SJSA1 (cell line): ENCODE measurements at regions not wholly inside any gene's neighbourhood (a gene's known extent, or its start where the extent isn't known, plus 50 kb on each side); places are given as distances from the start of the nearest gene placed in this dataset.
A peak's percentile ranks its signal among the peaks of the same experiment; 100 is the strongest.
"Not testable (repeated sequence)": the region's sequence is repeated elsewhere in the genome, so short reads cannot be mapped to it uniquely, and the experiment has no call there.

Experiments
- DNase-seq, 2 experiments: peaks; one replicate each; pipeline ENCODE4 v3.0.0-alpha.2; 2015 to 2020; ENCODE audit warnings: low spot score in 2 of 2, low read depth in 1 of 2
- H3K27ac ChIP-seq: fragments of 250-450 bp; sonication (Bioruptor Pico); 2 replicates; pipeline ENCODE4 v1.5.1; 2020; ENCODE audit warnings: mild to moderate bottlenecking, moderate library complexity
- H3K27me3 ChIP-seq: fragments of 250-450 bp; sonication (Bioruptor Pico); replicated peaks from 2 replicates; pipeline ENCODE4 v1.5.1; 2020; ENCODE audit warnings: mild to moderate bottlenecking, moderate library complexity
- H3K36me3 ChIP-seq: fragments of 250-450 bp; sonication (Bioruptor Pico); 2 replicates; pipeline ENCODE4 v1.5.1; 2020; ENCODE audit warnings: mild to moderate bottlenecking
- H3K4me1 ChIP-seq: fragments of 250-450 bp; sonication (Bioruptor Pico); replicated peaks from 2 replicates; pipeline ENCODE4 v1.6.1; 2021; ENCODE audit warnings: mild to moderate bottlenecking
- H3K4me3 ChIP-seq: fragments of 250-450 bp; sonication (Bioruptor Pico); 2 replicates; pipeline ENCODE4 v1.5.1; 2020; ENCODE audit warnings: mild to moderate bottlenecking
- H3K9me3 ChIP-seq: fragments of 250-450 bp; sonication (Bioruptor Pico); replicated peaks from 2 replicates; pipeline ENCODE4 v1.5.1; 2020; ENCODE audit warnings: mild to moderate bottlenecking

DNA sequence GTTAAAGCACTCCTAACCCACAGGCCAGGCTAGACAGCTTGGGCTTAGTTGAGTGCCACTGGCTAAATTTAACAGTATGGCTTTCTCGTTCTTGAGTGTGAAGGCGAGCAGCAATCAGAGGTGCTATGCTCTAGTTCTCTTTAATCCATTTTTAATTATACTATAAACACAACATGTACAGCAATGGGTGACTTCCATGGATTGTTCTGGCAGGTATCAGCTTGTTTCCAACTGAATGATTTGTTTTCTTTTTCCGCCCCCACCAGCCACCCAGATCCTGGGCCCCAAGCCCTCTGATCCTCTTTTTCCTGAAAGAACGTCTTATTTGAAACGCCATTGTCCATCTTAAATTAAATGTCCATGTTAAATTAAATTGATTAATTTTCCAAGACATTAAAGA, 244.8 kb downstream of the IKZF2 start:
- H3K9me3 ChIP-seq = no peaks in the 10 kb centered on the region
- DNase-seq = no peak
- H3K27me3 ChIP-seq = no peaks in the 10 kb centered on the region
- H3K27ac ChIP-seq = no peak overlapping the region
- H3K4me3 ChIP-seq = no peak overlapping the region
- no peaks in the 10 kb centered on the region for H3K36me3 ChIP-seq
- H3K4me1 ChIP-seq = no peaks in the 10 kb centered on the region

DNA sequence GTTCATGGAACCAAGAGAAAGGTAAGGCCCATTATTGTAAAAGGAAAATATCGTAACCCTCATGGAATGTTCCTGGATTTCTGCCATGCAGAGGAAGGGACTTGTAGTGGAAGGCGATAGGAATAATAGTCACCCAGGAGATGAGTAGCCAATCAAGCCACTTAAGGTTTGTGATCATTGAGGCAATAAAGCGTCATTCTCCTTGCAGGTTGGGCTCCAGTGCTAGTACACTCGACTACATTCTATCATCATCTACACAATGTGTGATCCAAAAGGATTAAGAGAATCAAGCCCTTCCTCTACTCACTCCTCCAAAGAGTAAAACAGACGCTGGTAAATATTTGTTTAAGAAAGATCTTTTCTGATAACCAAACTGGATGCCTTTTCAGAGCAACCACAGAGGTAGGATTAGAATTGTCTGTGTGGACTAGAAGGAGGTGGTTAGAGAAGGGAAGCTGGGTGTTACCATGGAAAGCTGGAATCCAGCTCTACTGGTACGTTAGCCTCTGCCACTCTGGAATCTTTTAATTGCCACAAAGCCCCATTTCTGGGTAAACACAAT, 245.7 kb downstream of the IKZF2 start:
- H3K4me3 ChIP-seq = no peak overlapping the region
- no peaks in the 10 kb centered on the region for H3K9me3 ChIP-seq
- no peak for DNase-seq
- no peaks in the 10 kb centered on the region for H3K4me1 ChIP-seq
- no peak overlapping the region for H3K27ac ChIP-seq
- no peaks in the 10 kb centered on the region for H3K27me3 ChIP-seq
- no peaks in the 10 kb centered on the region for H3K36me3 ChIP-seq

DNA sequence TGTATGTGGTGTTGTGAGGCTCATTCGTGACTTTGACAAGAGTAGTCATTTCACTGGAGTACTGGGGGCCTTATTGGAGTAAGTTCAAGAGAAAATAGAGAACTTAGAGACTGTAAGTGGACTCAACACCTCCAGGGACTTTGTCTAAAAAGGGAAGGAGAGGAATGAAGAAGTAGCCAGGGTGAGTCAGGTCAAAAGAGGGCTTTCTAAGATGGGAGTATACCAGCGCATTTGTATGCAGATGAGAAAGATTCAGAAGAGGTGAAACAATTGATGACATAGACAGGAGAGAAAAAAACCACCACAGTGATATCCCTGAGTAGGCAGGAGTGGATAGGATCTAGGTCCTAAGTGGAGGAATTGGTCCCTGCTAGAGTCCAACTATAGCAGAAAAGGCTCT, 246.8 kb downstream of the IKZF2 start:
- DNase-seq = no peak
- H3K36me3 ChIP-seq = no peaks in the 10 kb centered on the region
- H3K9me3 ChIP-seq = no peaks in the 10 kb centered on the region
- H3K27ac ChIP-seq = no peak overlapping the region
- no peaks in the 10 kb centered on the region for H3K4me1 ChIP-seq
- no peak overlapping the region for H3K4me3 ChIP-seq
- H3K27me3 ChIP-seq = no peaks in the 10 kb centered on the region

DNA sequence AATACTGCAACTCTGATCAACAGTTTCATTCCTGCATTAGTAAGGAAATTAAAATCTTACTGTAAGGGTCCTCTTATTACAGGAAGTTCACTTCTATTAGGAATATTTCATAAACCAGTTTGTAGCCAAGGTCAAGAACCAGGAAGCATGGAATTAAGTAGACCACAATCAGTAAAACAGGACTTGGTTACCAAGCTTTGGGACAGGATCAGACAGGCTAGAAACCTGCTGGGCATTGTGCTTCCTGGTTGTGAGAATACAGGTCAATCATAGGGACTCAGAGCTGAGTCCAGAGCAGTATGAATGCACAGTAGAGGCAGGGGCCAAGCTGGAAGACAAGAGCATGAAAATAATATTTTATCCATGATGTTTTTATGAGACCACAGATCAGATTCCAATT, 248.0 kb downstream of the IKZF2 start:
- no peaks in the 10 kb centered on the region for H3K4me1 ChIP-seq
- no peak for DNase-seq
- no peak overlapping the region for H3K27ac ChIP-seq
- no peak overlapping the region for H3K4me3 ChIP-seq
- no peaks in the 10 kb centered on the region for H3K9me3 ChIP-seq
- H3K36me3 ChIP-seq = no peaks in the 10 kb centered on the region
- H3K27me3 ChIP-seq = no peaks in the 10 kb centered on the region

DNA sequence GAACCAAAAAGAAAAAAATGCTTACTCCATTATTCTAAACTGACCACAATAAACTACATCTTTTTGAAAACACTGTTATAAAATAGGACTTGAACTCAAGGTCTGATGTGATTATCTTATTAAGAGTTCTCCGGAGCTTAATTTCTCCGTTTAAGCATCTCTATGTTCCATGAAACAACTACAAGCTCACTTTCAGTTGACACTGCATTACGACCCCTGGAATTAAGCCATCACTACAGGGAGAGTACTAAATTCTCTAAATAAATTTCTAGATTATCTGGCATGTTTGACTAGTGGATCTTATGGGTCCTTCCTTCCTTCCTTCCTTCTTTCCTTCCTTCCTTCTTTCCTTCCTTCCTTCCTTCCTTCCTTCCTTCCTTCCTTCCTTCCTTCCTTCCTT, 249.0 kb downstream of the IKZF2 start:
- Histone ChIP-seq H3K27me3 (no peaks in the 10 kb centered on the region), H3K36me3 (no peaks in the 10 kb centered on the region), H3K4me3 (no peak overlapping the region), H3K27ac (no peak overlapping the region), H3K9me3 (no peaks in the 10 kb centered on the region), H3K4me1 (no peaks in the 10 kb centered on the region)
- DNase-seq = no peak

DNA sequence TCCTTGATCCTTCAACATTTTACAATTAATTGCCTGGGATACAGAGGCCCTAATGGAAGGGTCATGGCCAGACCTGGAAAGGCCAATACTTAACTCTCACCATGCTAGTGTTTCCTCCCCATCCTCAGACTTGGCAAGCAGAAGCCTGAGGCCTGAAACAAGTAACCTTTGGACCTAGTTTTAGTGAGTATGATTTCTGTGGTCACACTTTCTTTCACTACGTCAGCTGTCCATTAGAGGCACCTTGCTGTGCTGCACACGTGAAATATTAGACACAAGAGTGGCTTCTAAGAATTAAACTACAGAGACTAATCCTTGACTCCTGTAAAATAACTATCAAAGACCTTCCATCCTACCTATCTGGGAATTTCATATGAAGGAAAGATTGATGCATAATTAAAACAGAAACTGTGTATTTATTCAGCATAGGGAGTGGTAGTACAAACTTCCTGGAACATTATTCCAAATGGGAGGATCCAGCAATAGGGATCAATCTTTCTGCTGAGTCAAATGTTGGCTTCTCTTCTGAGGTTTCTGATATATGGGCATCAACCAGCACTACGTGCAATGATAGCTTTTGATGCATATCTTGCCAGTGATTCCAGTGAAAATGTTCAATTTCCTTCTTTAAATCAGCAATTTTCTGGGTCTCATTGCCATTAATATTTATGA, 249.7 kb downstream of the IKZF2 start:
- no peak for DNase-seq
- Histone ChIP-seq H3K9me3 (no peaks in the 10 kb centered on the region), H3K36me3 (no peaks in the 10 kb centered on the region), H3K27ac (no peak overlapping the region), H3K27me3 (no peaks in the 10 kb centered on the region), H3K4me1 (no peaks in the 10 kb centered on the region), H3K4me3 (no peak overlapping the region)

DNA sequence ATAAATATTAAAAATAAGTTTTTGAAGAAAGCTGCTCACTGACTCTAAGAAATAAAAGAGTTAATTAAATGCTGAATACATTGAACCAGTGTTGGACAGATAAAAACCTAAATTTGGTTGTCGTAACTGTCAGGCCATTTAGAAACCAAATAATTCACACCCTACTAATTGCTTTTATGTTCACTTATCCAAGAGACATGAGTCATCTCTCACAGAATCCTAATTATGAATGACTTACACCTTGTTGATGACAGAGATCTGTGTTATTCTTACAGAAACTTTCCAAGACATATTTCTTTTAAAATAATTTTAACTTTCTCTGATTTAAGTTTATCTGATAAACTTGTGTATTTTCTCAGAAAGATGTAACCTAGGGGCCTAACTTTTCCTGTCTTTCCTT, 250.7 kb downstream of the IKZF2 start:
- Histone ChIP-seq H3K27ac (no peak overlapping the region), H3K9me3 (no peaks in the 10 kb centered on the region), H3K36me3 (no peaks in the 10 kb centered on the region), H3K4me3 (no peak overlapping the region), H3K27me3 (no peaks in the 10 kb centered on the region), H3K4me1 (no peaks in the 10 kb centered on the region)
- DNase-seq = no peak

DNA sequence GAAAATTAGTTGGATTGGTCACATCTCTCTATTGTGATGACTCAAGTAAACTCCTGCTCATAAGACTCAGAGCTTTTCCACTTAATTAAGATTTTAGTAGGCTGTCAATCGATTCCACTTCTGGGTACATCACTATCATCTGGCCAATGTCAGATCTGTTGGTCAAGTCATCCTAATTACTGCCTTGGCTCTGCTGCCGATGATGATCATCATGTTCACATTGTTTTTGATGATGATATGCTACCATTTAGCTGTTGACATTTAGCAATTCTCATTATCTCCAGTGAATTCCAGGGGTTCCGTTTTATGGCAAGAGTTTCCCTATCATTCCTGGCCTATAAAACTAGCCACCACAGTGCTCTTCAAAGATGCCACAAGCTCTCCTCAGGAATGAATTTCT, 253.4 kb downstream of the IKZF2 start:
- Histone ChIP-seq H3K4me3 (no peak overlapping the region), H3K36me3 (no peaks in the 10 kb centered on the region), H3K4me1 (no peaks in the 10 kb centered on the region), H3K9me3 (no peaks in the 10 kb centered on the region), H3K27ac (no peak overlapping the region), H3K27me3 (0 out of 2 replicates have a peak, but pooled peaks cover 2% of the 10 kb centered on the region)
- DNase-seq = no peak

DNA sequence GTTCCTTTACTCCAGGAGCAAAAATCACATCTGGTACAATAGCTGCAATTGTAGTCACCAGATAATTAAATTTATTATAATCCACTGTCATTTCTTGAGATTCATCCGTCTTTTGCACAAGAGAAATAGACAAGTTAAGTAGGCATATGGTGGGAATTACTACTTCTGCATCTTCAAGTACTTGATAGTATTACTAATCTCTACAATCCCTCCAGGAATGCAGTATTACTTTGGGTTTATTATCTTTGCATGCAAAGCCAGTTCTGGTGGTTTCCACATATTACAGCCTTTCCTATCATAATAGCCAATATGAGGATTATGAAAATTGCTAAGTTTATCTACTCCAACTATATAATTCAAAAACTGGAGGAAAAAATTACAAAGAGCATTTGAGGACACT, 254.1 kb downstream of the IKZF2 start:
- Histone ChIP-seq H3K4me1 (no peaks in the 10 kb centered on the region), H3K9me3 (no peaks in the 10 kb centered on the region), H3K4me3 (no peak overlapping the region), H3K27ac (no peak overlapping the region), H3K36me3 (no peaks in the 10 kb centered on the region), H3K27me3 (0 out of 2 replicates have a peak, but pooled peaks cover 6% of the 10 kb centered on the region)
- DNase-seq = no peak

DNA sequence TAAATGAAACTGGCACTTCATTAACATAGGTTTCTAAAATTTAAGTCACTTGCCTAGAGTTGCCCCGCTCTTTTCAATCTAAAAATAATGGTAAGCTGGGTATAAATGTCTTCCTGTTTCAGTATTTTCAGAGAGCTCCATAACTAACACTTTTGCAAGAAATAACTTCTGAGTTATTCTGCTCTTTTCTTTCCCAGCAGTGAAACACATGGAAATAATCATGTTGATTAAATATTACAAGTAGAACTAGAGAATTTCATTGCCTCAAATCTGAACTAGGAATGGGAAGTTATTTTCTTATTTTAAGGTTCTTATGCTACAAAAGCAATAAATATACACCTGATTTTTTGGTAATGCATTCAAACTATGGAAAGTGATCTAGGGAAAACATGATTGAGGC, 257.4 kb downstream of the IKZF2 start:
- Histone ChIP-seq H3K36me3 (no peaks in the 10 kb centered on the region), H3K9me3 (no peaks in the 10 kb centered on the region), H3K27ac (no peak overlapping the region), H3K4me1 (no peaks in the 10 kb centered on the region), H3K27me3 (0 out of 2 replicates have a peak, but pooled peaks cover 6% of the 10 kb centered on the region), H3K4me3 (no peak overlapping the region)
- no peak for DNase-seq

DNA sequence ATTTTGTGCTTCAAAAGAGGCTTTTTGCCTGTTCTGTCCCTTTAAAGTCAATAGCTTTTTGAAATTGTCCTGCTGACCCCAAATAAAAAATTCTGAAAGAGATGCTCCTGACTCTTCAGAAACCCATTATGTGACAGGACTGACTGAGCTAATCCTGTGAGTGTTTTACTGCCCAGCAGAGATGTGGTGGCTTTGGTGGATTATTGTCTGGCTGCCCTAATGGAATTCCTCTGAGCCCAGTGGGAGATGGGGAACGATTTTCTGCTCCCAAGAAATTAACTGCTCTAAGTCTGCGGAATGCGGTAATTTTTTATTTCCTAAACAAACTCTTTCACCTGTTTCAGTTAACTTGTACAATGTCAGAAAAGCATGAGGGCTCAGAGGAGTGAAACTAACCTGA, 258.2 kb downstream of the IKZF2 start:
- Histone ChIP-seq H3K9me3 (no peaks in the 10 kb centered on the region), H3K36me3 (no peaks in the 10 kb centered on the region), H3K27me3 (0 out of 2 replicates have a peak, but pooled peaks cover 6% of the 10 kb centered on the region), H3K4me1 (no peaks in the 10 kb centered on the region), H3K4me3 (no peak overlapping the region), H3K27ac (no peak overlapping the region)
- DNase-seq = no peak

DNA sequence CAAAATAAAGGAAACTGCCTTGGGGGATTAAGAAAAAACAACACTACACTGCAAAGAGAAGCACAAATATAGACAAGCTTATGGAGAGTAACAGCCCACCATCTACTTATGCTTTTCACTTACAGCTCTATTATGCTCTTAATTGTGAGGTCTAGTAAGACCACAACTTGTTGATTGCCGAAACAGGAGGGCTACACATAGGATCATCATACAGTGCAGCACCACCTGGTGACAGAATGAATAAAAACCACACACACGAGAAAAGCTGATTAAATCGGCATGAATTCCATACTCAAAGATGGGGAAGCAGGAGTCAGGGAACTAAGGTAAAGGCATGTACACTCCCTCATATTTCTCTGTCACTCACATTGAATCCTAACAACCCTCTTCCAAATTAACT, 259.2 kb downstream of the IKZF2 start:
- no peak overlapping the region for H3K27ac ChIP-seq
- H3K27me3 ChIP-seq = 0 out of 2 replicates have a peak, but pooled peaks cover 6% of the 10 kb centered on the region
- no peaks in the 10 kb centered on the region for H3K4me1 ChIP-seq
- H3K36me3 ChIP-seq = no peaks in the 10 kb centered on the region
- H3K9me3 ChIP-seq = no peaks in the 10 kb centered on the region
- DNase-seq = peak in 1 of 2 experiments; percentile 10
- H3K4me3 ChIP-seq = no peak overlapping the region

DNA sequence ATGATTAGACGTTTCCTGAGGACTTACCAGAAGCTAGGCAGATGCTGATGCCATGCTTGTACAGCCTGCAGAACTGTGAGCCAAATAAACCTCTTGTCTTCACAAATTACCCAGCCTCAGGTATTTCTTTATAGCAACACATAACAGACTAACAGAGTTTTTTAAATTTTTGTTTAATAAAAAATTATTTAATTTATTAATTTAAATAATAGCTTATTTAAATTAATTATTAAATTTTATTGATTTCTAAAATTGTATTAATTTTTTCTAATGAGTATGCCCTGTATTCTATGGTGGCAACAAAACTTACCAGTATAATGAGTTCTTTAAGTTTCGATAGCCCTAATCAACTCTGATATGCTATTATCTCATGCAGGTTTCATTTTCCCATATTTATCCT, 259.8 kb downstream of the IKZF2 start:
- Histone ChIP-seq H3K27ac (no peak overlapping the region), H3K27me3 (0 out of 2 replicates have a peak, but pooled peaks cover 6% of the 10 kb centered on the region), H3K4me1 (no peaks in the 10 kb centered on the region), H3K36me3 (no peaks in the 10 kb centered on the region), H3K4me3 (no peak overlapping the region), H3K9me3 (no peaks in the 10 kb centered on the region)
- no peak for DNase-seq

DNA sequence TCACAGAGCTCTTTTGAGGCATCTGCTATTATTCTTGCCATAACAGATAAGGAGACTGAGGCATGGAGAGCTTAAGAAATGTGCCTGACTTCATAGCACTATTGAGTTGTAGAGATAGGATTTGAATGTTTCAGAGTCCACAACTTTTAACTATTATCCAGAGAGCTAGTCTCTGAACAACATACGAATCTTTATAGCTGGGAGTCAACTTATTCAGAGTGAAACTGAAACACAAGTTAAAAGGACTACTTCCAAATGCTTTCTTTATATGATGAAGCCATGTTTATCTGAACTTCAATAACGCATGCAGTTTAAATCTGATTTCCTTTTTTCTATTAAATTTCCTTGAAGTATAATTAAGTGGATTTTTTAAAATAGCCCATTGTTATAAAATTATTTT, 268.8 kb downstream of the IKZF2 start:
- H3K9me3 ChIP-seq = no peaks in the 10 kb centered on the region
- DNase-seq = no peak

DNA sequence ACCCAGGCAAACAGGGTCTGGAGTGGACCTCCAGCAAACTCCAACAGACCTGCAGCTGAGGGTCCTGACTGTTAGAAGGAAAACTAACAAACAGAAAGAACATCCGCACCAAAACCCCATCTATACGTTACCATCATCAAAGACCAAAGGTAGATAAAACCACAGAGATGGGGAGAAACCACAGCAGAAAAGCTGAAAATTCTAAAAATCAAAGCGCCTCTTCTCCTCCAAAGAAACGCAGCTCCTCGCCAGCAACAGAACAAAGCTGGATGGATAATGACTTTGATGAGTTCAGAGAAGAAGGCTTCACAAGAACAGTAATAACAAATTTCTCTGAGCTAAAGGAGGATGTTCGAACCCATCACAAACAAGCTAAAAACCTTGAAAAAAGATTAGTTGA, 274.9 kb downstream of the IKZF2 start:
- DNase-seq, H3K27me3 ChIP-seq, H3K36me3 ChIP-seq, H3K9me3 ChIP-seq, H3K4me3 ChIP-seq, H3K27ac ChIP-seq, H3K4me1 ChIP-seq: not testable (repeated sequence)

More for the DNA sequence above, 268.8 kb downstream of the IKZF2 start:
- H3K36me3 ChIP-seq = no peaks in the 10 kb centered on the region
- no peaks in the 10 kb centered on the region for H3K27me3 ChIP-seq
- H3K4me1 ChIP-seq = no peaks in the 10 kb centered on the region
- H3K27ac ChIP-seq = no peak overlapping the region
- no peak overlapping the region for H3K4me3 ChIP-seq
